HG03060 (cell line): ENCODE measurements at regions not wholly inside any gene's neighbourhood (a gene's known extent, or its start where the extent isn't known, plus 50 kb on each side); places are given as distances from the start of the nearest gene placed in this dataset.

Source experiments
- ATAC-seq: cut with Tn5 transposase; IDR thresholded peaks from one replicate; pipeline ENCODE4 v1.9.1; 2021; ENCODE audit warnings: low read depth, moderate number of reproducible peaks; ENCODE audit not compliant: unreplicated experiment

- no peak for ATAC-seq
Measured at GRCh38 chr2:12363569-12363968, 353.2 kb upstream of the TRIB2 start.

DNA sequence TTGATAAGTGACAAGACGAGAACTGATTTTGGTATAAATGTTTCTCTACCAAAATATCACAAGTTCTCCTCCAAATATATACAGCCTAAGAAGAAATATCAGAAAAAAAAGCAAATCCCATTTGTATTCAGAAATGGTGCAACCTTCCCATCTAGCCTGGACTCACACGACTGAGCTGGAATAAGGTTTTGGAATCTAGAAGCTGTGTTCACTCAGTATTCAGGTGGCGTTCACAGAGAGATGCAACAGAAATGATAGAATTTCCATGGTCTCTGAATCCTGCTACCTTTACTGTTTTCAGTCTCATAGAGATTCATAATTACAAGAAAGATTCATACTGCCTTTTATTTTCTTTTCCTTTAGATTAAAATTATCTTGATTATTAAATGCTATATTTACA, 347.2 kb upstream of the TRIB2 start:
- ATAC-seq = no peak

- ATAC-seq = no peak
Measured at GRCh38 chr2:12376025-12376424, 340.7 kb upstream of the TRIB2 start.

DNA sequence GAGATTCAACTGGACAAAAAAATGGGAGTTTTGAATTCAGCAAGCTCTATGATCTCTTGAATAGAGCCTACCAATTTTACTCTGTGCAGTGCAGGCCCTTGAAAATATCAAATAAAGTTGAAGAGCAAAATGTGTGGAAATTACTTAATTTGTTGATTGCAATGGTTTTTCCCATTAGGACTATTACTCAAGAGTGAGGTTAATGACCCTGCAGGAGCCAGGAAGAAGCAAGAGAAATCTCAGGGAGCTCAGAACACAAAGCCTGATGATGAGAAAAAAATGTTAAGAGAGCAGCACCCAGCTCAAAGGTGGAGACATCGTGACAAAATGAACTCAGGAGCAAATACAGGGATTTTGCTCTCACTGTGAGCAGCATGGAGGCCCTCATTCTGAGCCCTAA, 337.6 kb upstream of the TRIB2 start:
- ATAC-seq = no peak

DNA sequence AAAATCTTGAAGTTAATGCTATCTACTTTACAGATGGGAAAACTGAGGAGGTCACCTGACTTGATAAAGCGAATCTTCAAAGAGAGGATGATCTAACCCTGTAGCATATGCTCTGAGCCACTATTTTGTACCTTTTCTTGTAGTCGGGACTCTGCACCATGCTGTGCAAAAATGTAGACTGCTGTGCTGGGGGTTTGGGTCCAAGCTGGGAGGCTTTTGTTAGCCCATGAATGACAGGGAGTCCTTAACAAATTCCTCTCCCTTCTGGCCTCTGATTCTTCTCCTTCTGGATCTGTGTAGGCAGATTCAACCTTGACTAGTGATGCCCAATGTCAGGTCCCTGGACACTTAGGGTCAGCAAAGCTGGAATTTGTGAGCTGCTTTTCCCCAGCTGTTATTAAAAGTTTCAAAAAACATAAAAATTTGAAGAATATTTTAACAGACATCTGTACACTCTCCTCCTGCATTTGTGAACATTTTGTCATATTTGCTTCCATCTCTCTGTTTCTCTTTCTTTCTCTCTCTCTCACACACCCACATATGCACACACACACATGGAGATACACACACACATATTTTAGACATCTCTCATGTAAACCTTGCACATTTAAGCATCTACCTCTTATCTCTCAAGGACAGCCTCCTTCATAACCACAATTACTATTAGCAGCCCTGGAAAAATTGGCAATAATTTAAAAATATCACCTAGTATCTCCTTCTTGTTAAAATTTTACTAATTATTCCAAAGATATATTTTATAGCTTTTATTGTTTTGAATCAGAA, 335.0 kb upstream of the TRIB2 start:
- ATAC-seq = no peak

DNA sequence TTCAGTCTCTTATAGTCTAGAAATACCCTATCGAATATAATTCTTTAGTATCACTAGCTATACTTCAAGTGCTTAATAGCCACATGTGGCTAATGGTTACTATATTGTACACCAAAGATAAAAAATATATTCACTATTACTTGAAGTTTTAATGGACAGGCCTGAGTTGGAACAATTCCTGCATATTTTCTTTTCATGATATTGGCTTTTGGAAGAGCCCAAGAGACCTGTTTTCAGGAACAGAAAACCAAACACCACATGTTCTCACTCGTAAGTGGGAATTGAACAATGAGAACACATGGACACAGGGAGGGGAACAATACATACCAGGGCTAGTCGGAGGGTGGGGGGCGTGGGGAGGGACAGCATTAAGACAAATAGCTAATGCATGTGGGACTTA, 334.4 kb upstream of the TRIB2 start:
- ATAC-seq = no peak

DNA sequence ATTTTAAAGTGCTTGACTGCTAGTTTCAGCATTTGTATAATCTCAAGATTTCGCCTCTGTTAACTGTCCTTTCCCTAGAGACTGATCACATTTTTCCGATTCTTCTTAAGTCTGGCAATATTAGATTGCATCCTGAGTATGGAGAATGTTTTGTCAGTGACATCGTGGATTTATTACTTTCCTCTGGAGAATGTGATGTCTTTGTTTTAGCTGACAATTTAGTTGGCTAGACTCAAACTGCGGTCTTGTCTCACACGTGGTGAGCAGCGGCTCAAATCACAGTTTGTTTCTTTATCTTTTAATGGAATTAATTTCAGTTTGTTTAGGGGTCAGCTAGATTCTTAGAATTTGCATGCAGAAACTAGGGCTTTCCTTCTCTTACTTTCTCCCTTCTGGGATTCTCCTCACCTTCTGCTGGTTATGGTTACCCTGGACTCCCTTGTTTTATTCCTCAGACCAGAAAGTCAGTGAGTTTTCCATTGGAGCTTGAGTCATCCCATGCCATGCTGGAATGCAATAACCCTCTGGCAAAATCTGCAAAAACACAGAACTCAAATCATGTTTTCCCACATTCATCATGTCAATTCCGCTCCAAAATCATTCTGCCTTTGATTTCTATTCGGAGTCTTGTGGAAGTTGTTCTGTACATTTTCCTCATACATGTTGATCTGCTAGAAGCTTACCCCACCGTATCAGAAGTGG, 327.2 kb upstream of the TRIB2 start:
- ATAC-seq = no peak

GRCh38 chr2:12391116-12391515, 325.6 kb upstream of the TRIB2 start:
- ATAC-seq = no peak

DNA sequence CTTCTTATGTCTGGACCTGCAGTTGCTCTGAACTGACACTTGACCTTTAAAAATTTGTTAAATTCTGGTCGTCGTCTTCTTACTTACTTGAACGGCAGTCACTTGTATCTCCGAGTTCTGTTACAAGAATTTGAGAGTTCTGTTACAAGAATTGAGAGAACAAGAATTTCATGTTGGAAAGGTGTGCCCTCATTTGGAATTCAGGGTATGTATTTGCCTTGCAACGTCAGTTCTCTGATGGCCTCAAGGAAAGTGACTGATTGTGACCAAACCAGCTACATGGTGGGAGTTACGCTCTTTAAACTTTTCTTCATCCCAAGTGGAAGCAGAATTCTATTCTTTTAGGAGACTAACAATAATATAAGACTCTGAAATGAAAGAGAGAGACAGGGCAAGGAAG, 320.0 kb upstream of the TRIB2 start:
- ATAC-seq = no peak

DNA sequence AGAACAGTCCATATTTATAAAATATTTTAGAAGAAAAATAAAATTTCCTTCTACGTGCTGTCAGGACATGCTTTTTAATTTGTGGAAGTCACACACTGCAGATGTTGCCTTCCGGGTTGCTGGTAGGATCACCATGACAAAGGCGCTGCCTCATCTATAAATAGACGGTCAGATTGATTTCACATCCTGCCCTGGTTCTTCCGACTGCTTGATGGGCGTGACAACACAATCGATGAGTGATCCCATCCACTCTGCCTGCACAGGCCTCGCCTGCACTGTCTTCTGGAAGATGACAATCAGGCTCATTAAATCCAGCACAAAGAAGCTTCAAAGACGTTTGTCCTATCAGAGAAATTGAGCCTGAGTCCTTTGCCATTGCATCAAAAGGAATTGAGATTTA, 318.9 kb upstream of the TRIB2 start:
- ATAC-seq = no peak

DNA sequence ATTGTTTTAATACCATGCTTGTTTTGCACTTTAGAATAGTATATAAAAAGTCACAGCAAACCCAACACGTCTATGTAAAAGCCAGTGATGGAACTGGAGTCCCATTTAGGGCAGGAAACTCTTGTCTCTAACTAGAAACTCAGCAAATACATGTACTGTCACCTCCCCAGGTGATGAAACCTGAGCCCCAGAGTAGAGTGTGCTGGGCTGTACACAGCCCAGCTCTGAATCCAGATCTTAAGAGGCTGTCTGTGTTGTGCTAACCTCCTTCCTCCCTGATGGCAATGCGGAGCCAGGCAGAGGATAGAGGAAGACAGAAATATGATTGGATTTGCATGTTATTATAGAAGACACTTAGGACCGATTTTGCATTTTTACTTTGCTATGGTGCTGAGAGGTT, 317.5 kb upstream of the TRIB2 start:
- ATAC-seq = no peak

GRCh38 chr2:12400543-12400942, 316.2 kb upstream of the TRIB2 start:
- no peak for ATAC-seq

DNA sequence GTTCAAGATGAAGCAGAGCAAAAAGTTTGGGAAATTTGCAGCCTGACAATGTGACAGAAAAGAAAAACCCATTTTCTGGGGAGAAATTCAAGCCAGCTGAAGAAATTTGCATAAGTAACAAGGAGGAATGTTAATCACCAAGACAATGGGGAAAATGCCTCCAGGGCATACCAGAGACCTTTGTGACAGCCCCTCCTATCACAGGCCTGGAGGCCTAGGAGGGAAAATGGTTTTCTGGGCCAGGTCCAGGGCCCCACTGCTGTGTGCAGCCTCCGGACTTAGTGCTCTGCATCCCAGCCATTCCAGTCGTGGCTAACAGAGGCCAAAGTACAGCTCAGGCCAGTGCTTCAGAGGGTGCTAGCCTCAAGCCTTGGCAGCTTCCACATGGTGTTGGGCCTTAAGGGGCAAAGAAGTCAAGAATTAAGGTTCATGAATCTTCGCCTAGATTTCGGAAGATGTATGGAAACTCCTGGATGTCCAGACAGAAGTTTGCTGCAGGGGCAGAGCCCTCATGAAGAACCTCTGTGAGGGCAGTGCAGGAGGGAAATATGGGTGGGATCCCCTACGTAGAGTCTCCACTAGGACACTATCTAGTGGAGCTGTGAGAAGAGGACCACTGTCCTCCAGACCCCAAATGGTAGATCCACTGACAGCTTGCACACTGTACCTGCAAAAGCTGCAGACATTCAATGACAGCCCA, 314.1 kb upstream of the TRIB2 start:
- no peak for ATAC-seq

- ATAC-seq = no peak
Measured at GRCh38 chr2:12404497-12404896, 312.2 kb upstream of the TRIB2 start.

DNA sequence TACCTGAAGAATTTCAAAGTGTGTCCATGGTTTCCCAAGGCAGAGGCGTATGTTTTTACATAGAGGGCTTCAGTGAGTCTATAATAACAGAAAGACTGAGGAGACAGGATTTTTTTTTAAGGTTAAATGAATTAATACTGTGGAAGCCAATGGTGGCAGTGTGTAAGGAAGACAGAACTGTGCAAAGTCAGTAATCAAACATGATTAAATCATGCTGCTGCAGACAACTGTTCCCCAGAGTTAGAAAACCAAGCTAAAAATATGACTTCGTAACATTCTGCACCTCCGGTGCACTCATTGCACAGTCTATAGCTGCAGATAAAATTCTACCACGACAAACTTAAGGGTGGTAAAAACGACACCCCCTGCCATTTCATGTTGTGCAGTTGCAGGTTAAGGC, 309.6 kb upstream of the TRIB2 start:
- ATAC-seq = no peak

DNA sequence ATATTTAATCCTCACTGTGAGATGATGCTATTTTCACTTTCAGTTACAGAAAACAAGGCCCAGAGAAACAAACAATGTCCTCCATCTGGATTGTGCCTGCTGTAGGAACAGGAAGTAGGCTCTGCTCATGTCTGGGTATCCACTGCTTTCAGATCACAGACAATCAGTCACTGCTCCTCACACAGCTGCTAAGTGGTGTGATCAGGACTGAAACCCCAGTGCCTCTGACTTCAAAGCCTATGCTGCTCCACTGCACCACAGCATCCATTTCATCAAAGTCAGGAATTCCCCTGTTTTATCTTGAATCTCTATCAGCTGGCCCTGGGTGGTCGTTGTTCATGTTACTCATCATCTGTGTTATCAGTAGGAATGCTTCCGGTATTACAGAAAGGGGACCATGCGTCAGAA, 303.8 kb upstream of the TRIB2 start:
- ATAC-seq = peak; percentile 75

GRCh38 chr2:12415536-12415935, 301.2 kb upstream of the TRIB2 start:
- ATAC-seq = no peak

DNA sequence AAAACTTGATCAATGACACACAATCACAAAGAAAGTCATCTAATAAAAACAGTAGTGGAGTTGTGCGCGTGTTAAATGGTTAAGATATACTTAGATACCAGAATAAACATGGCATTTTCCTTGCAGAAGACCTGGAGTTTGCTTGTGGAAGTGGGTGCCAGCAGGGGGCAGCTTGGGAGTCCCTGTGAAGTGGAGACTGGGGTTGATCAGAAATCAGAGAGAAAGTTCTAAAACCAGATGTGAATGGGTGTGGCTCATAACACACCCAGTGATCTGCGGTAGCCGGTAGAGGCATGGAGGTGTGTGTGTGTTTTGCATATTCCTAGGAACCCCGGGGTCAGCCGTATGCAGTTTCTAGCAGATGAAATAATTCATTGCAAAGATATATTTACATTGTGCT, 300.1 kb upstream of the TRIB2 start:
- no peak for ATAC-seq

DNA sequence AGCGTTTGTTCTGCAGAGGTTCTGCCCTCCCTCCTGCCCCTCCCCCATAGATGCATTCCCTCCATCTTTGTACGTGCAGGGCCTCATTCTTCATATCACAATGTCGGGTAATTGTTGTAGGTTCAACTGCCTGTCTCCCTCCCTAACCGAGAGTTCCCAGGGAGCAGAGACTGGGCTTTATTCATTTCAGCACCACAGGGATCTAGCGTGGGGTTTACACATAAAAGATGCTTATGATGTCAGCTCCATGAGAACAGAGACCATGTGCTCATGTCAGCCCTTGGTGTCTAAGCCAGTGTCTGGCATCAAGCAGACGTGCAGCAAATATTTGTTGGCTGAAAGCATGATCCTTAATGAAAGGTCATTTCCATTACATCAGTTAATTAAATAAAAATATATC, 298.9 kb upstream of the TRIB2 start:
- ATAC-seq = no peak

DNA sequence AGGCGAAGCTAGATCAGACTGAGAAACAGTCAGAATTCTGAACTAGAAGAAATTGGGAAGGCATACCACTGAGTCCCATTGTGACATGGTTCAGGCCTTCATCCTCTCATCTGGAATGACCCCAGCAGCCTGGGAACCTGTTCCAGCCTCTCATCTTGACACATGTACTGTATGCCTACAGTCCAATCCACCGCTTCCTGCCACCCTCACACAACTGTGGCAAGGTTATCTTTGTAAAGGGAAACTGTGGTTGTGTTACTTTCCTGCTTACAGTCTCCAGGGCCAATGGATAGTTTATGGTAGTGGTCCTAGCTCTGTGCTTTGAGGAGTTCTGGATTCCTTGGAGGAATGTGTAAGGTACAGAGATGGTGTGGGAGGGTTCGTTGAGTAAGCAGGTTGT, 296.9 kb upstream of the TRIB2 start:
- no peak for ATAC-seq

- no peak for ATAC-seq
Measured at GRCh38 chr2:12421046-12421445, 295.7 kb upstream of the TRIB2 start.

GRCh38 chr2:12424219-12424618, 292.5 kb upstream of the TRIB2 start:
- ATAC-seq = no peak
